ENCODE measurements at regions not wholly inside any gene's neighbourhood (a gene's known extent, or its start where the extent isn't known, plus 50 kb on each side); places are given as distances from the start of the nearest gene placed in this dataset.

DNA sequence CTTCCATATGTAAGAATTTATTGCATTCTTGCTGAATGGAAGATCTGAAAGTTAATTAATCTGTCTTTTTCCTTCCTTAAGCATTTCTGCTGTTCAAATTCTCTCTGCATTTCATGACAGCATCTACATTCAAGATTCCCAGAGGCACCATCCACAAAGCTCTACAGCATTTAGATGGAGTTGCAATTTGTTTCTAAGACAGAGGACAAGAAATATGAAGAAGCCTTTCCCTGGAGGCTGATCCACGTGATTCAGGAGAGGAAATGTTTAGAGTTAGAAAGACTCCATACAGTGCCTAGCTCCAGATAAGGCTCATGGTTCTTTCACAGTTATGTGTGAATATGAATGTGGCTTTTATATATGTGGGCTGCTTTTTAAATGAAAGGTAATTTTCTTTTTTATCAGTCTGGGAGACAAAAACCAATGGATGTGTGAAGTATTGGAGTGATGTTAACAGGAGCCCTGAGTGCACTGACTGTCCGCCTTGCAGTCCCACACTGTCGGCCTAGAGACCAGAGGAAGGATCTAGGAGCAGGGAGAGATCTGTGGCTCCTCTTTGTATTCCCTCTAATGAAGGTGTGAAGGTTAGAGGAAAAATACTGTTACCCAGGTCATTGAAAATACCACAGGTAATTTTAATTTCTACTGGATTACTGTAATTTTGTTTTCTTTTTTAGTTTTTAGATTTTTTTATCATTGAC, 686.6 kb upstream of the GJE1 start:
- H4K20me1 ChIP-seq (ENCODE audit: insufficient read depth, low read length): no peaks in the 10 kb centered on the region
- no peak overlapping the region for H3K4me3 ChIP-seq (ENCODE audit: insufficient read depth, low read depth, low read length)
- no peaks in the 10 kb centered on the region for H3K36me3 ChIP-seq (ENCODE audit: insufficient read depth, low read length)
- H3K27me3 ChIP-seq (ENCODE audit: insufficient read depth, low read length): no peaks in the 10 kb centered on the region
- no peak for TF ChIP-seq EZH2 (IDR thresholded peaks at IDR 0.05; ENCODE audit: insufficient read depth, low read length)
- TF ChIP-seq, protein P1, sequence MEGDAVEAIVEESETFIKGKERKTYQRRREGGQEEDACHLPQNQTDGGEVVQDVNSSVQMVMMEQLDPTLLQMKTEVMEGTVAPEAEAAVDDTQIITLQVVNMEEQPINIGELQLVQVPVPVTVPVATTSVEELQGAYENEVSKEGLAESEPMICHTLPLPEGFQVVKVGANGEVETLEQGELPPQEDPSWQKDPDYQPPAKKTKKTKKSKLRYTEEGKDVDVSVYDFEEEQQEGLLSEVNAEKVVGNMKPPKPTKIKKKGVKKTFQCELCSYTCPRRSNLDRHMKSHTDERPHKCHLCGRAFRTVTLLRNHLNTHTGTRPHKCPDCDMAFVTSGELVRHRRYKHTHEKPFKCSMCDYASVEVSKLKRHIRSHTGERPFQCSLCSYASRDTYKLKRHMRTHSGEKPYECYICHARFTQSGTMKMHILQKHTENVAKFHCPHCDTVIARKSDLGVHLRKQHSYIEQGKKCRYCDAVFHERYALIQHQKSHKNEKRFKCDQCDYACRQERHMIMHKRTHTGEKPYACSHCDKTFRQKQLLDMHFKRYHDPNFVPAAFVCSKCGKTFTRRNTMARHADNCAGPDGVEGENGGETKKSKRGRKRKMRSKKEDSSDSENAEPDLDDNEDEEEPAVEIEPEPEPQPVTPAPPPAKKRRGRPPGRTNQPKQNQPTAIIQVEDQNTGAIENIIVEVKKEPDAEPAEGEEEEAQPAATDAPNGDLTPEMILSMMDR (IDR thresholded peaks at IDR 0.05; ENCODE audit: insufficient read depth, low read depth, low read length): no peak
- FAIRE-seq (peak; percentile 9), DNase-seq (ENCODE audit: low read depth) (no peak)
- H2AFZ ChIP-seq (ENCODE audit: low read depth, low read length): no peak overlapping the region
- no peaks in the 10 kb centered on the region for H3K27me3 Mint-ChIP-seq (ENCODE audit: low read depth, unreplicated experiment)
- no peaks in the 10 kb centered on the region for H3K36me3 Mint-ChIP-seq (ENCODE audit: low read depth, unreplicated experiment)
- H3K9me3 Mint-ChIP-seq (ENCODE audit: unreplicated experiment): no peaks in the 10 kb centered on the region
- H3K27ac Mint-ChIP-seq (ENCODE audit: unreplicated experiment): no peak overlapping the region
- H3K9me3 ChIP-seq (ENCODE audit: insufficient read depth, low read depth, low read length): no peaks in the 10 kb centered on the region
- H3K4me1 ChIP-seq (ENCODE audit: insufficient read depth, low read length): peaks cover 4% of the 10 kb centered on the region
- no peak overlapping the region for H3K4me3 Mint-ChIP-seq (ENCODE audit: unreplicated experiment)
- no peaks in the 10 kb centered on the region for H3K79me2 ChIP-seq (ENCODE audit: insufficient read depth, low read length)
- peaks cover 4% of the 10 kb centered on the region for H3K4me1 Mint-ChIP-seq (ENCODE audit: low read depth, unreplicated experiment)
- H3K4me2 ChIP-seq (ENCODE audit: low read length): no peak overlapping the region
- H3K9ac ChIP-seq (ENCODE audit: low read length): no peak overlapping the region
- H3K27ac ChIP-seq (ENCODE audit: low read depth, low read length): no peak overlapping the region

DNA sequence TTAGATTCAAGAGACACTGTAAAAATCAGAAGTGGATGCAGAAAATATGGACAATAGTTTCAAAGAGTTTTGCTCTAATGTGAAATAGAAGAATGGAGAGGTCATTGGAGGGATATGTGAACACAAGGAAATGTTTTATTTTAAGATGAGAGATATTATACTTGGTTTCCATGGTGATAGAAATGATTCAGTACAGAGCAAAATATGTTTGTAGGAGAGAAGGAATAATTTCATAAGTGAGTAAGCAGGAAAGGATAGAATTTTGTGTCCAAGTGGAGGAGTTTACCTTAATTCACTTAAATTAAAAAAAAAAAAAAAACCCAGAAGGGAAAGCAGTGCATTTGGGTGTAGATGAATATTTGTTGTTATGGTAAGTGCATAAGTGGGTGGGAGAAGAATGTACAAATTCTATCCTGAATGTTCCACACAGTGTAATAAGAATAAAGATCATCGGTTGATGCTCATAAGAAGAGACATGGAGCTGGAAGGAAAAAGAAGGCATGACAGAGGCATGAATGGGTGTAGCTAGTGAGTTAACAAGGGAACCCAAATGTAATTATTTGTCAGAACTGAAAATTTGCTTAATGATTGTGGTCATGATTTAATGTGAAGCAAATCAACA, 688.9 kb upstream of the GJE1 start:
- Histone ChIP-seq H3K79me2 (ENCODE audit: insufficient read depth, low read length) (no peaks in the 10 kb centered on the region), H3K9ac (ENCODE audit: low read length) (no peak overlapping the region), H3K27me3 (ENCODE audit: insufficient read depth, low read length) (no peaks in the 10 kb centered on the region), H3K4me3 (ENCODE audit: insufficient read depth, low read depth, low read length) (no peak overlapping the region), H2AFZ (ENCODE audit: low read depth, low read length) (no peak overlapping the region), H3K27ac (ENCODE audit: low read depth, low read length) (no peak overlapping the region), H4K20me1 (ENCODE audit: insufficient read depth, low read length) (no peaks in the 10 kb centered on the region), H3K9me3 (ENCODE audit: insufficient read depth, low read depth, low read length) (no peaks in the 10 kb centered on the region), H3K4me1 (ENCODE audit: insufficient read depth, low read length) (no peaks in the 10 kb centered on the region), H3K36me3 (ENCODE audit: insufficient read depth, low read length) (no peaks in the 10 kb centered on the region), H3K4me2 (ENCODE audit: low read length) (no peak overlapping the region)
- no peaks in the 10 kb centered on the region for H3K27me3 Mint-ChIP-seq (ENCODE audit: low read depth, unreplicated experiment)
- no peak overlapping the region for H3K27ac Mint-ChIP-seq (ENCODE audit: unreplicated experiment)
- H3K4me3 Mint-ChIP-seq (ENCODE audit: unreplicated experiment): no peak overlapping the region
- H3K36me3 Mint-ChIP-seq (ENCODE audit: low read depth, unreplicated experiment): no peaks in the 10 kb centered on the region
- no peak for FAIRE-seq
- H3K9me3 Mint-ChIP-seq (ENCODE audit: unreplicated experiment): no peaks in the 10 kb centered on the region
- DNase-seq (ENCODE audit: low read depth): no peak
- TF ChIP-seq, protein P1 (IDR thresholded peaks at IDR 0.05; ENCODE audit: insufficient read depth, low read depth, low read length): no peak
- no peak for TF ChIP-seq EZH2 (IDR thresholded peaks at IDR 0.05; ENCODE audit: insufficient read depth, low read length)
- no peaks in the 10 kb centered on the region for H3K4me1 Mint-ChIP-seq (ENCODE audit: low read depth, unreplicated experiment)

DNA sequence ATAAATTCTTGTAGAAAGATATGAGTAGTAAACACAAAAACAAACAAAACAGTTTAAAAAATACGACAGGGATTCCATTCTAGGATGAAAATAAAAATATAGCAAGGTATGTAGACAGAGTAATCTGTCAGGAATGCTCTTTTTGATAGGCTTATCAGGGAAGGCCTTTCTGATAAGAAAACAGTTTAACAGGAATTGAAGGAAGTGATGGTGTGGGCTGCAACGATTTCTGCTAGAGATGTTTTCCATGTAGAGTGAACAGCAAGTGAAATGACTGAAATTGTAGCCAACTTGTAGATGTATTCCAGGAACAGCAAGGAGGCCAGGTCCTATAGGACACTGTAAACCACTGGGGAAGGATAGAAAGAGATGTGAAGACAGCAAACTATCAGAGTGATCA, 689.7 kb upstream of the GJE1 start:
- Histone ChIP-seq H3K9ac (ENCODE audit: low read length) (no peak overlapping the region), H3K79me2 (ENCODE audit: insufficient read depth, low read length) (no peaks in the 10 kb centered on the region), H3K27me3 (ENCODE audit: insufficient read depth, low read length) (no peaks in the 10 kb centered on the region), H2AFZ (ENCODE audit: low read depth, low read length) (no peak overlapping the region), H3K27ac (ENCODE audit: low read depth, low read length) (no peak overlapping the region), H3K36me3 (ENCODE audit: insufficient read depth, low read length) (no peaks in the 10 kb centered on the region), H3K9me3 (ENCODE audit: insufficient read depth, low read depth, low read length) (no peaks in the 10 kb centered on the region), H3K4me3 (ENCODE audit: insufficient read depth, low read depth, low read length) (no peak overlapping the region), H3K4me1 (ENCODE audit: insufficient read depth, low read length) (no peaks in the 10 kb centered on the region), H4K20me1 (ENCODE audit: insufficient read depth, low read length) (no peaks in the 10 kb centered on the region), H3K4me2 (ENCODE audit: low read length) (no peak overlapping the region)
- TF ChIP-seq, protein P1 (IDR thresholded peaks at IDR 0.05; ENCODE audit: insufficient read depth, low read depth, low read length): no peak
- TF ChIP-seq EZH2 (IDR thresholded peaks at IDR 0.05; ENCODE audit: insufficient read depth, low read length): no peak
- Mint-ChIP-seq H3K27me3 (ENCODE audit: low read depth, unreplicated experiment) (no peaks in the 10 kb centered on the region), H3K27ac (ENCODE audit: unreplicated experiment) (no peak overlapping the region), H3K9me3 (ENCODE audit: unreplicated experiment) (no peaks in the 10 kb centered on the region), H3K4me1 (ENCODE audit: low read depth, unreplicated experiment) (no peaks in the 10 kb centered on the region), H3K4me3 (ENCODE audit: unreplicated experiment) (no peak overlapping the region), H3K36me3 (ENCODE audit: low read depth, unreplicated experiment) (no peaks in the 10 kb centered on the region)
- FAIRE-seq (no peak), DNase-seq (ENCODE audit: low read depth) (no peak)
